Activated B cell treated with CpG ODN at 0.5 μM for 24 hours (primary cell): ENCODE measurements at regions not wholly inside any gene's neighbourhood (a gene's known extent, or its start where the extent isn't known, plus 50 kb on each side); places are given as distances from the start of the nearest gene placed in this dataset.

Experiments used
- ATAC-seq: fragments of 200-7000 bp; cut with Tn5 transposase; one replicate; pipeline ENCODE4 v1.10.0; 2021; ENCODE audit warnings: low read depth, mild to moderate bottlenecking, moderate library complexity
- CTCF ChIA-PET: fragments of 350-600 bp; sonication (Branson Sonifier 250); formaldehyde crosslinking; loops from one replicate; lab custom pipeline; 2021; ENCODE audit warnings: antibody characterized with exemption; lab: Charles Lee
- POLR2A ChIA-PET: fragments of 350-600 bp; sonication (Branson Sonifier 250); formaldehyde crosslinking; loops from one replicate; lab custom pipeline; 2021; ENCODE audit warnings: antibody characterized with exemption; lab: Charles Lee
- DNase-seq: peaks from one replicate; pipeline ENCODE4 v3.0.0; 2022
- H3K27ac Mint-ChIP-seq: one replicate; pipeline ENCODE4 v1.8.0; 2020; ENCODE audit warnings: mixed read lengths
- H3K27me3 Mint-ChIP-seq: one replicate; pipeline ENCODE4 v1.8.0; 2021; ENCODE audit warnings: mixed read lengths
- H3K36me3 Mint-ChIP-seq: one replicate; pipeline ENCODE4 v1.8.0; 2021; ENCODE audit warnings: low read depth, mixed read lengths
- H3K4me1 Mint-ChIP-seq: one replicate; pipeline ENCODE4 v1.8.0; 2021; ENCODE audit warnings: mixed read lengths
- H3K4me3 Mint-ChIP-seq: one replicate; pipeline ENCODE4 v1.8.0; 2020; ENCODE audit warnings: mild to moderate bottlenecking, mixed read lengths
- H3K9me3 Mint-ChIP-seq: one replicate; pipeline ENCODE4 v1.8.0; 2020; ENCODE audit warnings: mixed read lengths
- intact Hi-C: fragments of 100-400 bp; cut with micrococcal nuclease; formaldehyde crosslinking; loops from one replicate; pipeline ENCODE4 v1.15.1; 2024
- TF ChIP-seq, protein P1 (sequence below): fragments of 200-600 bp; IDR thresholded peaks from one replicate; pipeline ENCODE4 v1.8.0; 2022; ENCODE audit warnings: antibody characterized with exemption, mild to moderate bottlenecking

- Mint-ChIP-seq H3K27ac (no peak overlapping the region), H3K4me3 (no peak overlapping the region), H3K27me3 (peaks cover 11% of the 10 kb centered on the region), H3K9me3 (no peaks in the 10 kb centered on the region), H3K36me3 (no peaks in the 10 kb centered on the region), H3K4me1 (no peaks in the 10 kb centered on the region)
- ChIA-PET CTCF (no interaction called here), POLR2A (no interaction called here)
- TF ChIP-seq, protein P1, sequence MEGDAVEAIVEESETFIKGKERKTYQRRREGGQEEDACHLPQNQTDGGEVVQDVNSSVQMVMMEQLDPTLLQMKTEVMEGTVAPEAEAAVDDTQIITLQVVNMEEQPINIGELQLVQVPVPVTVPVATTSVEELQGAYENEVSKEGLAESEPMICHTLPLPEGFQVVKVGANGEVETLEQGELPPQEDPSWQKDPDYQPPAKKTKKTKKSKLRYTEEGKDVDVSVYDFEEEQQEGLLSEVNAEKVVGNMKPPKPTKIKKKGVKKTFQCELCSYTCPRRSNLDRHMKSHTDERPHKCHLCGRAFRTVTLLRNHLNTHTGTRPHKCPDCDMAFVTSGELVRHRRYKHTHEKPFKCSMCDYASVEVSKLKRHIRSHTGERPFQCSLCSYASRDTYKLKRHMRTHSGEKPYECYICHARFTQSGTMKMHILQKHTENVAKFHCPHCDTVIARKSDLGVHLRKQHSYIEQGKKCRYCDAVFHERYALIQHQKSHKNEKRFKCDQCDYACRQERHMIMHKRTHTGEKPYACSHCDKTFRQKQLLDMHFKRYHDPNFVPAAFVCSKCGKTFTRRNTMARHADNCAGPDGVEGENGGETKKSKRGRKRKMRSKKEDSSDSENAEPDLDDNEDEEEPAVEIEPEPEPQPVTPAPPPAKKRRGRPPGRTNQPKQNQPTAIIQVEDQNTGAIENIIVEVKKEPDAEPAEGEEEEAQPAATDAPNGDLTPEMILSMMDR: no peak
- no peak for DNase-seq
- intact Hi-C loops: no loop called here
- ATAC-seq: no peak
These were observed 87.6 kb downstream of the ERMARD start for GRCh38 chr6:169839029-169839481.

DNA sequence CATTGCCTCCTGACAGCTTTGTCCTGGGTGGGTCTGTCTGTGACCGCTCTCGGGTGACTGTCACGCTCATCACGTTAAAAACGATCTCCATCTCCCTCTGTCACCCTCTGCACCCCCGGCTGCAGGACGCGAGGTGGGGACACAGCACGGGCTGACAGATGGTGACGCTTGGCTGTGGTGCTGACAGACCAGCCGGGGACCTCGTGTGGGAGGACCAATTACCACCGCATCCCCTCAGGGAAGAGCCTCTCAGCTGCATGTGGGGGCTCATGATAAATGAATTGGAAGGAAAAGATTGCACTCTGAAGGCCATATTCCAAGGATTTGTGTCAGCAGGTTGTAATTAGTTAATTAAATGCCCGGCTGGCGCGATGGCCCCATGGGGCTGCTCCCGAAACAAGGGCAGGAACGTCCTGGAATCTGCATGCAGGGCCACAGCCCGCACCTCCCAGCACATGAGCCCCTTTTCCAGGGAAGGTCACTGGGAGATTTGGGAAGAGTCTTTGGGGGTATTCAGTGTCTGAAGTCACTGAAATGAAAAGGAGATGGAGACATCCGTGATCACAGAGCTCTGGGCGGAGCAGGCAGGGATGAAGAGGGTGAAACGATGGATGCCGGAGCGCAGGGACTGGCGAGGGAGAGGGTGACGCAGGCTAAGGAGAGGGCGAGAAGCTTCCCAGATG is 87.1 kb downstream of the ERMARD start:
- ATAC-seq (no peak), DNase-seq (no peak)
- no peak overlapping the region for H3K27ac Mint-ChIP-seq
- no peak overlapping the region for H3K4me3 Mint-ChIP-seq
- ChIA-PET CTCF (no interaction called here), POLR2A (no interaction called here)
- H3K27me3 Mint-ChIP-seq: peaks cover 15% of the 10 kb centered on the region
- no peaks in the 10 kb centered on the region for H3K9me3 Mint-ChIP-seq
- H3K36me3 Mint-ChIP-seq: no peaks in the 10 kb centered on the region
- TF ChIP-seq, protein P1: no peak
- H3K4me1 Mint-ChIP-seq: no peaks in the 10 kb centered on the region
- intact Hi-C loops: no loop called here

DNA sequence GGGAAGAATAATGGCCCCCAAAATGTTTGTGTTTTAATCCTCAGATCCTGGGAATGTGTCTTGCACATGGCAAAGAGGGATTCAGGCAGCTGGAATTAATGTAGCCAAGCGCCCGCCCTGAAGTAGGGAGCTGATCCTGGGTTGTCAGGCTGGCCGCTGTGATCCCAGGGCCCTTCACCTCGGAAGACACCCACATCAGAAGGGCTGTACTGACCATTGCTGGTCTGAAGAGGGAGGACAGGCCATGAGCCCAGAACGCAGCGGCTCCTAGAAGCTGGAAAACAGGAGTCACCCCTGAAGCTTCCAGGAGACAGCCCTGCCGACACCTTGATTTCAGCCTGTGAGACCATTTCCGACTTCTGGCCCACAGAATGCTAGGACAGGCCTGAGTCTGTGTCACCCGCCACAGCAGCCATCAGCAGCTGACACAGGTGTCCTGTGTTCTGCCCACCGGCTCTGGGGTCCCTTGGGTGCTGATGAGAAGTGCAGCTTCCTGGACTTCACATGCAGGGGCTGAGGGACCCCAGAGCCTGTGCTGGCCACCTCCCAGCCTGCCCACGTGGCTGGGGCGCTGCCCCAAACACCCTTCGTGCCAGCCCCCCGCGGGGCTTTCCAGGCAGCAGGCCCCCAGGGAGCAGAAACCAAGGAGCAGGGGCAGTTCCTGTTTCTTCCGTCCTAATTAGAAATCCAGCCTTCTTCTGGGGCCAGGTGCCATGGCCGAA is 86.3 kb downstream of the ERMARD start:
- TF ChIP-seq, protein P1: no peak
- CTCF ChIA-PET: interaction anchor here (0.9 kb wide), 1 partner anchor 679 kb away, joined by 3 read pairs; no protein-coding TSS in a partner anchor
- no peaks in the 10 kb centered on the region for H3K4me1 Mint-ChIP-seq
- H3K4me3 Mint-ChIP-seq: no peak overlapping the region
- intact Hi-C loops: no loop called here
- H3K27me3 Mint-ChIP-seq: peaks cover 17% of the 10 kb centered on the region
- ATAC-seq (no peak), DNase-seq (no peak)
- H3K36me3 Mint-ChIP-seq: no peaks in the 10 kb centered on the region
- H3K9me3 Mint-ChIP-seq: no peaks in the 10 kb centered on the region
- POLR2A ChIA-PET: no interaction called here
- H3K27ac Mint-ChIP-seq: no peak overlapping the region

DNA sequence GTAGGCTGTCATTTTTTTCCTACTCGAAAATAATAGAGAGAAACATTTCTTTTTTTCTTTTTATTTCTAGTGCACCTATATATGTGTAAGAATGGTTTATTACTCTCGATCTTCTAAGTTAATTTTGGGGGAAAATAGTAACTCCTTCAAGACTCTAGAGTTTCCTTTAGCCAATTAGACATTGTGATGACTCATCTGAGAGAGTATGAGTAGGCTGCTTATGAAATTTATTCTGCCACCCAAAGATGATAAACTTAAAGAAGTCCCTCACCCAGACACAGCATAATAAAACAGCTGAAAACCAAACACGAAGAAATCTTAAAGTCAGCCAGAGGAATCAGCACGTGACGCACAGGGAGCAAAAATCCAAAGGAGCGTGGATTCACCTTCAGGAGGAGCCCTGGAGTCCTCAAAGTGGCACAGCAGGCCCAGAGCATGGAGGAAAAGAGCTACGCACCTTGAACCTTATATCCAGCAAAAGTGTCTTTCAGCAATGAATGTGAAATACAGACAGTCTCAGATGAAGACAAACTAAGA is 81.9 kb downstream of the ERMARD start:
- H3K27ac Mint-ChIP-seq: no peak overlapping the region
- H3K36me3 Mint-ChIP-seq: no peaks in the 10 kb centered on the region
- DNase-seq (no peak), ATAC-seq (no peak)
- no peaks in the 10 kb centered on the region for H3K4me1 Mint-ChIP-seq
- H3K27me3 Mint-ChIP-seq: peaks cover 27% of the 10 kb centered on the region
- intact Hi-C loops: no loop called here
- H3K4me3 Mint-ChIP-seq: no peak overlapping the region
- CTCF ChIA-PET: interaction anchor here (3.3 to 3.6 kb wide), 2 partner anchors 684 to 696 kb away, joined by 27 to 46 read pairs; no protein-coding TSS in a partner anchor
- TF ChIP-seq, protein P1: no peak
- H3K9me3 Mint-ChIP-seq: no peaks in the 10 kb centered on the region
- POLR2A ChIA-PET: no interaction called here
